ENCODE measurements at regions not wholly inside any gene's neighbourhood (a gene's known extent, or its start where the extent isn't known, plus 50 kb on each side); places are given as distances from the start of the nearest gene placed in this dataset.
"Not testable (repeated sequence)": the region's sequence is repeated elsewhere in the genome, so short reads cannot be mapped to it uniquely, and the experiment has no call there.

GRCh38 chr5:125214080-125214479 lies 467.6 kb upstream of the ZNF608 start:
- in situ Hi-C loops (cut with HindIII; ENCODE audit: low pct_ligation_motif_present, low pct_unique_long_range_greater_than_20kb, low sequenced_read_pairs) = no loop called here
- no peak for DNase-seq

GRCh38 chr5:125215593-125215992 lies 469.2 kb upstream of the ZNF608 start:
- no peak for DNase-seq
- in situ Hi-C loops (cut with HindIII; ENCODE audit: low pct_ligation_motif_present, low pct_unique_long_range_greater_than_20kb, low sequenced_read_pairs) = no loop called here

GRCh38 chr5:125219710-125220109 lies 473.3 kb upstream of the ZNF608 start:
- DNase-seq = no peak
- in situ Hi-C loops (cut with HindIII; ENCODE audit: low pct_ligation_motif_present, low pct_unique_long_range_greater_than_20kb, low sequenced_read_pairs) = no loop called here

- in situ Hi-C loops (cut with HindIII; ENCODE audit: low pct_ligation_motif_present, low pct_unique_long_range_greater_than_20kb, low sequenced_read_pairs) = no loop called here
- no peak for DNase-seq
These were observed 473.8 kb upstream of the ZNF608 start for GRCh38 chr5:125220284-125220683.

GRCh38 chr5:125222597-125223240 lies 476.3 kb upstream of the ZNF608 start:
- DNase-seq = no peak
- in situ Hi-C loops (cut with HindIII; ENCODE audit: low pct_ligation_motif_present, low pct_unique_long_range_greater_than_20kb, low sequenced_read_pairs) = no loop called here

GRCh38 chr5:125225424-125225823 lies 479.0 kb upstream of the ZNF608 start:
- in situ Hi-C loops (cut with HindIII; ENCODE audit: low pct_ligation_motif_present, low pct_unique_long_range_greater_than_20kb, low sequenced_read_pairs) = no loop called here
- no peak for DNase-seq

GRCh38 chr5:125226825-125227224 lies 480.4 kb upstream of the ZNF608 start:
- in situ Hi-C loops (cut with HindIII; ENCODE audit: low pct_ligation_motif_present, low pct_unique_long_range_greater_than_20kb, low sequenced_read_pairs) = no loop called here

GRCh38 chr5:125227333-125228095 lies 481.1 kb upstream of the ZNF608 start:
- DNase-seq = peak; percentile 33
- in situ Hi-C loops (cut with HindIII; ENCODE audit: low pct_ligation_motif_present, low pct_unique_long_range_greater_than_20kb, low sequenced_read_pairs) = no loop called here

More at GRCh38 chr5:125226825-125227224, 480.4 kb upstream of the ZNF608 start:
- no peak for DNase-seq

GRCh38 chr5:125228363-125229070 lies 482.1 kb upstream of the ZNF608 start:
- DNase-seq = no peak

GRCh38 chr5:125229556-125229955 lies 483.1 kb upstream of the ZNF608 start:
- no peak for DNase-seq
- in situ Hi-C loops (cut with HindIII; ENCODE audit: low pct_ligation_motif_present, low pct_unique_long_range_greater_than_20kb, low sequenced_read_pairs) = no loop called here

More at GRCh38 chr5:125228363-125229070, 482.1 kb upstream of the ZNF608 start:
- in situ Hi-C loops (cut with HindIII; ENCODE audit: low pct_ligation_motif_present, low pct_unique_long_range_greater_than_20kb, low sequenced_read_pairs) = no loop called here

- in situ Hi-C loops (cut with HindIII; ENCODE audit: low pct_ligation_motif_present, low pct_unique_long_range_greater_than_20kb, low sequenced_read_pairs) = no loop called here
- DNase-seq = no peak
These were observed 486.4 kb upstream of the ZNF608 start for GRCh38 chr5:125232779-125233230.

GRCh38 chr5:125233944-125234343 lies 487.5 kb upstream of the ZNF608 start:
- DNase-seq = no peak
- in situ Hi-C loops (cut with HindIII; ENCODE audit: low pct_ligation_motif_present, low pct_unique_long_range_greater_than_20kb, low sequenced_read_pairs) = no loop called here

GRCh38 chr5:125236007-125236406 lies 489.6 kb upstream of the ZNF608 start:
- in situ Hi-C loops (cut with HindIII; ENCODE audit: low pct_ligation_motif_present, low pct_unique_long_range_greater_than_20kb, low sequenced_read_pairs) = no loop called here
- no peak for DNase-seq

GRCh38 chr5:125236981-125237380 lies 490.5 kb upstream of the ZNF608 start:
- no peak for DNase-seq
- in situ Hi-C loops (cut with HindIII; ENCODE audit: low pct_ligation_motif_present, low pct_unique_long_range_greater_than_20kb, low sequenced_read_pairs) = no loop called here

- in situ Hi-C loops (cut with HindIII; ENCODE audit: low pct_ligation_motif_present, low pct_unique_long_range_greater_than_20kb, low sequenced_read_pairs) = no loop called here
- no peak for DNase-seq
These were observed 498.1 kb upstream of the ZNF608 start for GRCh38 chr5:125244531-125244930.

GRCh38 chr5:125245216-125245615 lies 498.8 kb upstream of the ZNF608 start:
- DNase-seq = no peak
- in situ Hi-C loops (cut with HindIII; ENCODE audit: low pct_ligation_motif_present, low pct_unique_long_range_greater_than_20kb, low sequenced_read_pairs) = no loop called here

GRCh38 chr5:125249400-125249799 lies 503.0 kb upstream of the ZNF608 start:
- in situ Hi-C loops (cut with HindIII; ENCODE audit: low pct_ligation_motif_present, low pct_unique_long_range_greater_than_20kb, low sequenced_read_pairs) = no loop called here

GRCh38 chr5:125251703-125252102 lies 505.3 kb upstream of the ZNF608 start:
- no peak for DNase-seq
- in situ Hi-C loops (cut with HindIII; ENCODE audit: low pct_ligation_motif_present, low pct_unique_long_range_greater_than_20kb, low sequenced_read_pairs) = no loop called here

More at GRCh38 chr5:125249400-125249799, 503.0 kb upstream of the ZNF608 start:
- no peak for DNase-seq

- DNase-seq; in situ Hi-C loops (cut with HindIII; ENCODE audit: low pct_ligation_motif_present, low pct_unique_long_range_greater_than_20kb, low sequenced_read_pairs): not testable (repeated sequence)
These were observed 507.2 kb upstream of the ZNF608 start for GRCh38 chr5:125253634-125254033.
